ENCODE measurements at regions not wholly inside any gene's neighbourhood (a gene's known extent, or its start where the extent isn't known, plus 50 kb on each side); places are given as distances from the start of the nearest gene placed in this dataset.

GRCh38 chr6:164990901-164991300 is 318.5 kb downstream of the C6orf118 start:
- H2AFZ ChIP-seq (replicated peaks; ENCODE audit: low read length, poor library complexity), result no peak overlapping the region
- no peaks in the 10 kb centered on the region for H3K9me1 ChIP-seq (ENCODE audit: insufficient read depth, low read length)
- no peak overlapping the region for H2BK20ac ChIP-seq (ENCODE audit: low read depth, low read length)
- H3K79me1 ChIP-seq (ENCODE audit: low read depth in 1 of 2, low read length in 2 of 2), result no peaks in the 10 kb centered on the region
- WGBS, 2 experiments (ENCODE audit: extremely low coverage in 2 of 2, insufficient read length in 1 of 2), result no CpG with 5 or more reads among the region's 2 CpGs
- no peak overlapping the region for H3K9ac ChIP-seq (ENCODE audit: low read depth, low read length)
- no peak overlapping the region for H3K27ac ChIP-seq (ENCODE audit: insufficient read depth, low read length)
- H2AK9ac ChIP-seq (replicated peaks; ENCODE audit: low read depth, low read length, poor library complexity), result no peak overlapping the region
- no peak overlapping the region for H2AK5ac ChIP-seq (ENCODE audit: low read depth, low read length)
- no peak overlapping the region for H4K8ac ChIP-seq (ENCODE audit: low read depth in 2 of 2, low read length in 2 of 2)
- H3K14ac ChIP-seq (replicated peaks; ENCODE audit: low read depth, low read length), result no peak overlapping the region
- no peak overlapping the region for H3K18ac ChIP-seq (ENCODE audit: low read depth, low read length)
- H3K4me1 ChIP-seq (ENCODE audit: control insufficient read depth, insufficient read depth, low read length), result no peaks in the 10 kb centered on the region
- peaks cover 5% of the 10 kb centered on the region; the same call in 1 of the 2 replicates for H3K9me3 ChIP-seq (ENCODE audit: control insufficient read depth, insufficient read depth, low read length)
- H3K23ac ChIP-seq (ENCODE audit: low read depth, low read length), result no peak overlapping the region
- H4K5ac ChIP-seq (ENCODE audit: low read depth, low read length), result no peak overlapping the region
- no TSS peak for BruUV-seq (replicated peaks)
- intact Hi-C loops (cut with micrococcal nuclease), result no loop called here
- H3K4me2 ChIP-seq (ENCODE audit: low read depth, low read length), result no peak overlapping the region
- TF ChIP-seq MAZ (IDR thresholded peaks at IDR 0.05; ENCODE audit: borderline replicate concordance, low read depth, low read length) (no peak), SMC3 (IDR thresholded peaks at IDR 0.05; ENCODE audit: low read depth, low read length) (no peak), BHLHE40 (IDR thresholded peaks at IDR 0.05; ENCODE audit: low read depth, low read length) (no peak), RCOR1 (IDR thresholded peaks at IDR 0.05; ENCODE audit: insufficient replicate concordance, low read length) (no peak), RAD21 (IDR thresholded peaks at IDR 0.05; ENCODE audit: low read length) (no peak), MXI1 (IDR thresholded peaks at IDR 0.05; ENCODE audit: borderline replicate concordance, low read depth, low read length) (no peak), FOS (IDR thresholded peaks at IDR 0.05; ENCODE audit: low read depth, low read length) (no peak)
- TF ChIP-seq, protein P1, sequence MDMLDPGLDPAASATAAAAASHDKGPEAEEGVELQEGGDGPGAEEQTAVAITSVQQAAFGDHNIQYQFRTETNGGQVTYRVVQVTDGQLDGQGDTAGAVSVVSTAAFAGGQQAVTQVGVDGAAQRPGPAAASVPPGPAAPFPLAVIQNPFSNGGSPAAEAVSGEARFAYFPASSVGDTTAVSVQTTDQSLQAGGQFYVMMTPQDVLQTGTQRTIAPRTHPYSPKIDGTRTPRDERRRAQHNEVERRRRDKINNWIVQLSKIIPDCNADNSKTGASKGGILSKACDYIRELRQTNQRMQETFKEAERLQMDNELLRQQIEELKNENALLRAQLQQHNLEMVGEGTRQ (IDR thresholded peaks at IDR 0.05; ENCODE audit: low read depth, low read length), result no peak
- H2BK5ac ChIP-seq (ENCODE audit: low read depth, low read length, poor library complexity, severe bottlenecking), result no peak overlapping the region
- H2BK15ac ChIP-seq (ENCODE audit: low read depth, low read length), result no peak overlapping the region
- H4K91ac ChIP-seq (ENCODE audit: insufficient read depth, low read depth, low read length), result no peak overlapping the region
- no peaks in the 10 kb centered on the region for H3K36me3 ChIP-seq (ENCODE audit: control insufficient read depth, insufficient read depth, low read length)
- ATAC-seq (ENCODE audit: low read depth) (no peak), DNase-seq (no peak)
- dilution Hi-C loops (cut with HindIII; ENCODE audit: low sequenced_read_pairs, unreplicated experiment), result no loop called here
- H3K4me3 ChIP-seq (ENCODE audit: insufficient read depth, low read depth, low read length), result no peak overlapping the region
- ChIA-PET CTCF (no interaction called here), POLR2A (ENCODE audit: unreplicated experiment) (no interaction called here)
- no peaks in the 10 kb centered on the region for H3K27me3 ChIP-seq (ENCODE audit: control insufficient read depth, insufficient read depth, low read length)
- H3K56ac ChIP-seq (ENCODE audit: extremely low read depth, insufficient read depth, low read length), result no peak overlapping the region
- no peak overlapping the region for H3K4ac ChIP-seq (ENCODE audit: low read depth, low read length)
- no peak overlapping the region for H2BK120ac ChIP-seq (ENCODE audit: low read depth, low read length)
- in situ Hi-C loops (cut with MboI; ENCODE audit: low sequenced_read_pairs), result no loop called here
- H4K20me1 ChIP-seq (ENCODE audit: insufficient read depth, low read length), result no peaks in the 10 kb centered on the region

All from IMR-90 (cell line).